DND-41 (cell line): ENCODE measurements at regions not wholly inside any gene's neighbourhood (a gene's known extent, or its start where the extent isn't known, plus 50 kb on each side); places are given as distances from the start of the nearest gene placed in this dataset.

ENCODE experiments used
- ATAC-seq: fragments of 200-7000 bp; cut with Tn5 transposase; 3 replicates; pipeline ENCODE4 v1.9.1; 2021; ENCODE audit warnings: low read depth; ENCODE audit not compliant: insufficient read depth
- DNase-seq: peaks from one replicate; pipeline ENCODE4 v3.0.0-alpha.2; 2020
- H2AFZ ChIP-seq: 2 replicates; pipeline ENCODE4 v1.6.0; 2012; ENCODE audit warnings: low read depth, low read length
- H3K27ac ChIP-seq: 2 replicates; pipeline ENCODE4 v1.5.1; 2012; ENCODE audit warnings: low read length, inconsistent platforms
- H3K27me3 ChIP-seq: fragments of 200-600 bp; sonication (generic); 2 replicates; pipeline ENCODE4 v1.6.0; 2012; ENCODE audit warnings: low read length, mild to moderate bottlenecking, inconsistent platforms; ENCODE audit not compliant: insufficient read depth, poor library complexity
- H3K36me3 ChIP-seq: 2 replicates; pipeline ENCODE4 v1.5.1; 2012; ENCODE audit warnings: low read length, inconsistent platforms; ENCODE audit not compliant: insufficient read depth
- H3K4me1 ChIP-seq: 2 replicates; pipeline ENCODE4 v1.5.1; 2012; ENCODE audit warnings: mild to moderate bottlenecking, low read length; ENCODE audit not compliant: insufficient read depth
- H3K4me2 ChIP-seq: 2 replicates; pipeline ENCODE4 v1.6.0; 2012; ENCODE audit warnings: mild to moderate bottlenecking, moderate library complexity, low read length, inconsistent platforms; ENCODE audit not compliant: insufficient read depth
- H3K4me3 ChIP-seq, 2 experiments: fragments of 200-600 bp in 1 of 2; shearing (Covaris generic) in 1 of 2; 2 replicates each; pipeline ENCODE4 v1.5.1; 2012 to 2016; ENCODE audit warnings: inconsistent platforms in 2 of 2, low read length in 2 of 2, mild to moderate bottlenecking in 2 of 2, low read depth in 1 of 2, moderate library complexity in 1 of 2
- H3K79me2 ChIP-seq: 2 replicates; pipeline ENCODE4 v1.6.0; 2012; ENCODE audit warnings: low read length, inconsistent platforms; ENCODE audit not compliant: insufficient read depth
- H3K9ac ChIP-seq: 2 replicates; pipeline ENCODE4 v1.6.0; 2012; ENCODE audit warnings: low read depth, mild to moderate bottlenecking, inconsistent platforms, low read length, moderate library complexity
- H3K9me3 ChIP-seq: 2 replicates; pipeline ENCODE4 v1.5.1; 2012; ENCODE audit warnings: low read length, moderate library complexity, mild to moderate bottlenecking, inconsistent platforms; ENCODE audit not compliant: insufficient read depth, severe bottlenecking
- H4K20me1 ChIP-seq: 2 replicates; pipeline ENCODE4 v1.6.0; 2012; ENCODE audit warnings: low read length; ENCODE audit not compliant: insufficient read depth
- EZH2 ChIP-seq: IDR thresholded peaks from 3 replicates; pipeline ENCODE4 v1.6.1; 2012; ENCODE audit warnings: borderline replicate concordance, low read depth, mild to moderate bottlenecking, moderate library complexity, low read length, inconsistent platforms; ENCODE audit not compliant: severe bottlenecking
- TF ChIP-seq, protein P1 (sequence below): IDR thresholded peaks from 2 replicates; pipeline ENCODE4 v1.5.1; 2012; ENCODE audit warnings: borderline replicate concordance, low read length, moderate library complexity, mild to moderate bottlenecking; ENCODE audit not compliant: poor library complexity, severe bottlenecking; ENCODE audit errors: extremely low read depth

DNA sequence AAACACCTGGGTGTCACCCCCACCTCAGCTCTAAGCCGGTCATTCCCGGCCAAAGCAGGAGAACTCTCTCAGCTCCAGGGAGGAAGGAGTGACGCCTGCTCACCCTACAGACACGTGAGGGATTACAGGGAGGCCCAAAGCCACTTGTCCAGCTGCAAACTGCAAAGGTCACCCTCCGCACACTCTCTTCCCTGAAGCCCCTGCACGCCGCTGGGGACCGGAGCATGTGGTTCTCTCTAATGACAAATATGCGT lies 108.0 kb upstream of the ID2 start:
- Histone ChIP-seq H3K4me3 (no peak overlapping the region), H4K20me1 (peaks cover 3% of the 10 kb centered on the region; the same call in 1 of the 2 replicates), H3K36me3 (no peaks in the 10 kb centered on the region), H3K4me2 (no peak overlapping the region), H3K9me3 (no peaks in the 10 kb centered on the region), H3K79me2 (no peaks in the 10 kb centered on the region), H2AFZ (no peak overlapping the region), H3K9ac (no peak overlapping the region), H3K4me1 (peaks cover 65% of the 10 kb centered on the region), H3K27ac (no peak overlapping the region), H3K27me3 (no peaks in the 10 kb centered on the region)
- DNase-seq (no peak), ATAC-seq (no peak)
- no peak for TF ChIP-seq EZH2
- TF ChIP-seq, protein P1, sequence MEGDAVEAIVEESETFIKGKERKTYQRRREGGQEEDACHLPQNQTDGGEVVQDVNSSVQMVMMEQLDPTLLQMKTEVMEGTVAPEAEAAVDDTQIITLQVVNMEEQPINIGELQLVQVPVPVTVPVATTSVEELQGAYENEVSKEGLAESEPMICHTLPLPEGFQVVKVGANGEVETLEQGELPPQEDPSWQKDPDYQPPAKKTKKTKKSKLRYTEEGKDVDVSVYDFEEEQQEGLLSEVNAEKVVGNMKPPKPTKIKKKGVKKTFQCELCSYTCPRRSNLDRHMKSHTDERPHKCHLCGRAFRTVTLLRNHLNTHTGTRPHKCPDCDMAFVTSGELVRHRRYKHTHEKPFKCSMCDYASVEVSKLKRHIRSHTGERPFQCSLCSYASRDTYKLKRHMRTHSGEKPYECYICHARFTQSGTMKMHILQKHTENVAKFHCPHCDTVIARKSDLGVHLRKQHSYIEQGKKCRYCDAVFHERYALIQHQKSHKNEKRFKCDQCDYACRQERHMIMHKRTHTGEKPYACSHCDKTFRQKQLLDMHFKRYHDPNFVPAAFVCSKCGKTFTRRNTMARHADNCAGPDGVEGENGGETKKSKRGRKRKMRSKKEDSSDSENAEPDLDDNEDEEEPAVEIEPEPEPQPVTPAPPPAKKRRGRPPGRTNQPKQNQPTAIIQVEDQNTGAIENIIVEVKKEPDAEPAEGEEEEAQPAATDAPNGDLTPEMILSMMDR: no peak

DNA sequence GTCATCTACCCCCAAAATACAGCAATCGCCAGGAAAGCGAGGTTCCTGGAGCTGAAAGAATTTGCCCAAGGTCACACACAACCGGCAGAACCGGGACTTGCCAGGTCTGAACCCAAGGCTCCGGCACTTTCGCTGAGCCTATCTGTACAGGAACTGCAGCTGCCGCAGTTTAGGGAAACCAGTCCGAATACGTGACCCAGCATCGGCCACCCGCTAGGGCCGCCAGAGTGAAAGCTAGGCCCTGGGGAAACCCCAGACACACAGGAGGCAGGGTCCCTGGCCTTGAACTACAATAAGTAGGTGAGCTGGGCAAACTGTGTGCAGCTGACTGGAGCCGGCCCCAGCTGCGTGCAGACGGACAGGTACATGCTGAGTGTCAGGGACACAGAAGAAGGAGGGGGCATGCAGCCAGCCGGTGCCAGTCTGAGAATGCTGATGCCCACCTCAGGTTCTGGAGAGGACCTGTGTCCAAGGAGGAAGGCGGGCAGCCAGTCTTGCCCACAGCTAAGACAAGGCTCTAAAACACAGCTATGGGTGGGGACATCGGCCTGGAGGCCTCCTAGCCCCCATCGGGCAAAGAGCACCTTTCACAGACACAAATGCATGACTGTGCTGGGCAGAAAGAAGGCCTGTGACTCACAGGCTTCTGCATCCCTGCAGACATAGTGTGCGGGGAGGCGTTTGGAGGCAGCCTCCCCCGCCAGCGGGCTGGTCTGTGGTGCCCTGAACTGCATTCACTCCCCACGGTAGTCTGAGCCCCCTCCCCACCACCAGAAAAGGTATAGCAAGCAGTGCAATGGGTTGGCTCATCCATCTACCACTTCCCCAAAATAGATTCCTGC lies 107.4 kb upstream of the ID2 start:
- Histone ChIP-seq H3K4me2 (peak overlapping the region; percentile 60), H3K4me1 (peaks cover 65% of the 10 kb centered on the region), H3K9me3 (no peaks in the 10 kb centered on the region), H3K79me2 (no peaks in the 10 kb centered on the region), H3K27ac (0 out of 2 replicates have a peak overlapping the region, but pooled peaks have one; percentile 60), H3K4me3 (0 out of 4 replicates have a peak overlapping the region, but pooled peaks of 1 of the 2 experiments have one; percentile 37), H2AFZ (no peak overlapping the region), H3K36me3 (no peaks in the 10 kb centered on the region), H3K9ac (no peak overlapping the region), H3K27me3 (no peaks in the 10 kb centered on the region), H4K20me1 (peaks cover 3% of the 10 kb centered on the region; the same call in 1 of the 2 replicates)
- DNase-seq (no peak), ATAC-seq (no peak)
- no peak for TF ChIP-seq EZH2
- TF ChIP-seq, protein P1: no peak

DNA sequence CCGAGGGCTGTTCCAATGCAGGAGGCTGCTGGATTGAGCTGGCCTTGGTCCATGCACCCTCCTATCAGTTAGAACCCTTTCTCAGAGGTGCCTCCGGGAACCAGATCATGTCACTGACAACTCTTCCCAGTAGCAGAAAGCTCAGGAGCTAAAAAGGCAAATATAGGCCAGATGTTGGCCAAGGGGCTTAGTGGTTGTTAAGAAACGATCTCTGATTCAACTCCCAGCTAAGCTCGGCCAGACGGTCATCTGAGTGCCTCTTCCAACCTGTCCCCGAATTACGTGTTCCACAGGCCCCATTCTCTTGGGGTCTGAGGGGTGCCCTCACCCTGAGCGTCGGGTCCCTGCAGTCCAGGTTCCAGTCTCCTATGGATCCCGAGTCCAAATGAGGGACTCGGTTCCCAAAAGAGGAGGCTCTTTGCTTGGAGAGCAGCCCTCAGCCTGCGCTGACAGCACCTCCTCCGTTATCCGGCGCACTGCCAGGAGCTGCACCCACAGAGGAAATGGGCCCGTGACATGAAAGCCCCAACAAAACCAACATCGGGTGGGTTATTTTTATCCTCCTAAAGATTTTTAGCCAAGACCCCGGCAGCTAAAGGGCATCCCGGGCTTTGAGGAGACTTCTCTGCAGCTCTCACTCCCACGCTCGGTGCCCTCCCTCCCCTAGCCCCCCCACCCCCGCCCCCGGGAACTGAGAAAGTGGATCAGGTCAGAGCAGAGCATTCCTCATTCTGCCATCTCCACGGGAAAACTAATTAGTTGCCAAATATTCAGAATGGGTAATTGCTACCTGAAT lies 106.6 kb upstream of the ID2 start:
- H2AFZ ChIP-seq: no peak overlapping the region

More for the DNA sequence above, 106.6 kb upstream of the ID2 start:
- Histone ChIP-seq H3K9ac (peak overlapping the region; percentile 18; the same call in 1 of the 2 replicates), H3K4me2 (peak overlapping the region; percentile 60), H3K4me1 (peaks cover 65% of the 10 kb centered on the region), H3K27me3 (no peaks in the 10 kb centered on the region), H3K9me3 (no peaks in the 10 kb centered on the region), H3K27ac (peak overlapping the region; percentile 60), H3K36me3 (no peaks in the 10 kb centered on the region), H3K4me3 (peak overlapping the region in 1 of 2 experiments; percentile 37; a peak in 1 of 4 replicates), H4K20me1 (peaks cover 3% of the 10 kb centered on the region; the same call in 1 of the 2 replicates), H3K79me2 (no peaks in the 10 kb centered on the region)
- DNase-seq: peak; percentile 88
- ATAC-seq: peak; percentile 81
- TF ChIP-seq EZH2: no peak
- TF ChIP-seq, protein P1: peak; percentile 5
